Panc1 (cell line): ENCODE measurements at regions not wholly inside any gene's neighbourhood (a gene's known extent, or its start where the extent isn't known, plus 50 kb on each side); places are given as distances from the start of the nearest gene placed in this dataset.

Experiments used
- ATAC-seq: fragments of 200-7000 bp; cut with Tn5 transposase; 2 replicates; pipeline ENCODE4 v1.9.1; 2020; ENCODE audit warnings: mild to moderate bottlenecking, moderate library complexity
- BruUV-seq: library from RNA; stranded (reverse); fragments of 400-500 nt; replicated peaks from 2 replicates; lab custom pipeline; 2021; lab: Mats Ljungman, UMichigan
- CTCF ChIA-PET: fragments of 300-600 bp; sonication (Branson Sonifier 250); formaldehyde crosslinking; loops from one replicate; lab custom pipeline; 2022; ENCODE audit warnings: antibody characterized with exemption; lab: Charles Lee
- POLR2A ChIA-PET: fragments of 300-600 bp; sonication (Branson Sonifier 250); formaldehyde crosslinking; loops from one replicate; lab custom pipeline; 2022; ENCODE audit warnings: antibody characterized with exemption; lab: Charles Lee
- DNase-seq: peaks from one replicate; pipeline ENCODE4 v3.0.0-alpha.2; 2010; ENCODE audit warnings: low read depth, low spot score
- H3K27ac ChIP-seq: 2 replicates; pipeline ENCODE4 v1.5.1; 2011; ENCODE audit warnings: mild to moderate bottlenecking, low read length, inconsistent platforms
- H3K27me3 ChIP-seq: fragments of 200-500 bp; sonication (Bioruptor generic); 2 replicates; pipeline ENCODE4 v1.6.0; 2014; ENCODE audit warnings: low read length, inconsistent platforms; ENCODE audit not compliant: control insufficient read depth, insufficient read depth
- H3K36me3 ChIP-seq: fragments of 200-500 bp; sonication (Bioruptor generic); 2 replicates; pipeline ENCODE4 v1.5.1; 2014; ENCODE audit warnings: inconsistent platforms, mild to moderate bottlenecking, low read length, moderate library complexity; ENCODE audit not compliant: control insufficient read depth, insufficient read depth
- H3K4me1 ChIP-seq: 2 replicates; pipeline ENCODE4 v1.5.1; 2011; ENCODE audit warnings: inconsistent platforms, mild to moderate bottlenecking, low read length, moderate library complexity; ENCODE audit not compliant: control insufficient read depth, insufficient read depth
- H3K4me3 ChIP-seq, 2 experiments: 2 replicates each; pipeline ENCODE4 v1.5.1; 2011 to 2012; ENCODE audit warnings: low read depth in 2 of 2, low read length in 2 of 2, mild to moderate bottlenecking in 2 of 2, inconsistent platforms in 1 of 2, moderate library complexity in 1 of 2
- H3K9me3 ChIP-seq: fragments of 200-500 bp; sonication (Bioruptor generic); 2 replicates; pipeline ENCODE4 v1.5.1; 2014; ENCODE audit warnings: low read depth, mild to moderate bottlenecking, inconsistent platforms, low read length, moderate library complexity; ENCODE audit not compliant: control insufficient read depth, insufficient read depth
- POLR2AphosphoS5 ChIP-seq: IDR thresholded peaks from 2 replicates; pipeline ENCODE4 v1.6.1; 2012; ENCODE audit warnings: mild to moderate bottlenecking, low read depth, low read length, moderate library complexity
- SIN3A ChIP-seq: IDR thresholded peaks from 2 replicates; pipeline ENCODE4 v1.6.1; 2012; ENCODE audit warnings: low read depth, mild to moderate bottlenecking, low read length, moderate library complexity, borderline replicate concordance; ENCODE audit not compliant: insufficient read depth
- TCF7L2 ChIP-seq: IDR thresholded peaks from 2 replicates; pipeline ENCODE4 v1.6.1; 2011; ENCODE audit warnings: mild to moderate bottlenecking, low read depth, low read length, inconsistent platforms
- in situ Hi-C: cut with HindIII; loops from 2 replicates; pipeline ENCODE4 v1.10.0; 2016; ENCODE audit warnings: low sequenced_read_pairs, low pct_unique_long_range_greater_than_20kb
- intact Hi-C: fragments of 100-400 bp; cut with micrococcal nuclease; formaldehyde crosslinking; loops from one replicate; pipeline ENCODE4 v1.10.0; 2022; ENCODE audit not compliant: unreplicated experiment
- TF ChIP-seq, protein P1 (sequence below): fragments of 450-650 bp; IDR thresholded peaks from 2 replicates; pipeline ENCODE4 v1.5.1; 2017; ENCODE audit warnings: mild to moderate bottlenecking
- TF ChIP-seq, protein P2 (sequence below), 2 experiments: IDR thresholded peaks; 2 replicates each; pipeline ENCODE4 v1.6.1; 2011 to 2012; ENCODE audit warnings: low read depth in 2 of 2, control low read depth in 1 of 2, low read length in 1 of 2, mild to moderate bottlenecking in 1 of 2, moderate library complexity in 1 of 2; ENCODE audit not compliant: insufficient read depth in 1 of 2

DNA sequence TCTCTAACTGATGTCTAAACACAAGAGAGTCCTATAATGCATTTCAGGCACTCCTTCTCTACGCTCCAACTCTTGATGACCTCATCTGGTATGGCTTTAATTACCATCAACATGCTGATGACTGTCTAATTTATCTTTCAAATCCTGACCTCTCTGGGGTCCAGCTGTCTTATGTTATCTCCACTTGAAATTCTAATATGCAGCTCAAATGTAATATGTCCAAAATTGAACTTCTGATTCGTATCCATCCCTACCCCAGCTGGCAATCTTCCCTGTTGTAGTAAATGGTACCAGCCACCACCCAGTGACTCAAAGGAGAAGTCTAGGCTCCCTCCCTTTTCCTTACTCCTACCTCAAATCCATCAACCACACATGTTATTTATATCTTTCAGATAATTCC is 288.0 kb upstream of the SLC10A2 start:
- no peak for TF ChIP-seq SIN3A
- TF ChIP-seq, protein P1, sequence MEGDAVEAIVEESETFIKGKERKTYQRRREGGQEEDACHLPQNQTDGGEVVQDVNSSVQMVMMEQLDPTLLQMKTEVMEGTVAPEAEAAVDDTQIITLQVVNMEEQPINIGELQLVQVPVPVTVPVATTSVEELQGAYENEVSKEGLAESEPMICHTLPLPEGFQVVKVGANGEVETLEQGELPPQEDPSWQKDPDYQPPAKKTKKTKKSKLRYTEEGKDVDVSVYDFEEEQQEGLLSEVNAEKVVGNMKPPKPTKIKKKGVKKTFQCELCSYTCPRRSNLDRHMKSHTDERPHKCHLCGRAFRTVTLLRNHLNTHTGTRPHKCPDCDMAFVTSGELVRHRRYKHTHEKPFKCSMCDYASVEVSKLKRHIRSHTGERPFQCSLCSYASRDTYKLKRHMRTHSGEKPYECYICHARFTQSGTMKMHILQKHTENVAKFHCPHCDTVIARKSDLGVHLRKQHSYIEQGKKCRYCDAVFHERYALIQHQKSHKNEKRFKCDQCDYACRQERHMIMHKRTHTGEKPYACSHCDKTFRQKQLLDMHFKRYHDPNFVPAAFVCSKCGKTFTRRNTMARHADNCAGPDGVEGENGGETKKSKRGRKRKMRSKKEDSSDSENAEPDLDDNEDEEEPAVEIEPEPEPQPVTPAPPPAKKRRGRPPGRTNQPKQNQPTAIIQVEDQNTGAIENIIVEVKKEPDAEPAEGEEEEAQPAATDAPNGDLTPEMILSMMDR, result no peak
- TF ChIP-seq, protein P2, sequence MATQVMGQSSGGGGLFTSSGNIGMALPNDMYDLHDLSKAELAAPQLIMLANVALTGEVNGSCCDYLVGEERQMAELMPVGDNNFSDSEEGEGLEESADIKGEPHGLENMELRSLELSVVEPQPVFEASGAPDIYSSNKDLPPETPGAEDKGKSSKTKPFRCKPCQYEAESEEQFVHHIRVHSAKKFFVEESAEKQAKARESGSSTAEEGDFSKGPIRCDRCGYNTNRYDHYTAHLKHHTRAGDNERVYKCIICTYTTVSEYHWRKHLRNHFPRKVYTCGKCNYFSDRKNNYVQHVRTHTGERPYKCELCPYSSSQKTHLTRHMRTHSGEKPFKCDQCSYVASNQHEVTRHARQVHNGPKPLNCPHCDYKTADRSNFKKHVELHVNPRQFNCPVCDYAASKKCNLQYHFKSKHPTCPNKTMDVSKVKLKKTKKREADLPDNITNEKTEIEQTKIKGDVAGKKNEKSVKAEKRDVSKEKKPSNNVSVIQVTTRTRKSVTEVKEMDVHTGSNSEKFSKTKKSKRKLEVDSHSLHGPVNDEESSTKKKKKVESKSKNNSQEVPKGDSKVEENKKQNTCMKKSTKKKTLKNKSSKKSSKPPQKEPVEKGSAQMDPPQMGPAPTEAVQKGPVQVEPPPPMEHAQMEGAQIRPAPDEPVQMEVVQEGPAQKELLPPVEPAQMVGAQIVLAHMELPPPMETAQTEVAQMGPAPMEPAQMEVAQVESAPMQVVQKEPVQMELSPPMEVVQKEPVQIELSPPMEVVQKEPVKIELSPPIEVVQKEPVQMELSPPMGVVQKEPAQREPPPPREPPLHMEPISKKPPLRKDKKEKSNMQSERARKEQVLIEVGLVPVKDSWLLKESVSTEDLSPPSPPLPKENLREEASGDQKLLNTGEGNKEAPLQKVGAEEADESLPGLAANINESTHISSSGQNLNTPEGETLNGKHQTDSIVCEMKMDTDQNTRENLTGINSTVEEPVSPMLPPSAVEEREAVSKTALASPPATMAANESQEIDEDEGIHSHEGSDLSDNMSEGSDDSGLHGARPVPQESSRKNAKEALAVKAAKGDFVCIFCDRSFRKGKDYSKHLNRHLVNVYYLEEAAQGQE (IDR thresholded peaks at IDR 0.05; ENCODE audit: insufficient read depth in 1 of 2, low read depth in 2 of 2, low read length in 1 of 2), result no peak
- no peak for TF ChIP-seq TCF7L2
- TF ChIP-seq POLR2AphosphoS5, result no peak
- no peaks in the 10 kb centered on the region for H3K9me3 ChIP-seq
- BruUV-seq, result no TSS peak
- ChIA-PET CTCF (no interaction called here), POLR2A (no interaction called here)
- H3K4me3 ChIP-seq, result no peak overlapping the region
- H3K27me3 ChIP-seq, result no peaks in the 10 kb centered on the region
- in situ Hi-C loops (no loop called here), intact Hi-C loops (no loop called here)
- no peak overlapping the region for H3K27ac ChIP-seq
- DNase-seq (no peak), ATAC-seq (no peak)
- no peaks in the 10 kb centered on the region for H3K36me3 ChIP-seq
- H3K4me1 ChIP-seq, result no peaks in the 10 kb centered on the region

DNA sequence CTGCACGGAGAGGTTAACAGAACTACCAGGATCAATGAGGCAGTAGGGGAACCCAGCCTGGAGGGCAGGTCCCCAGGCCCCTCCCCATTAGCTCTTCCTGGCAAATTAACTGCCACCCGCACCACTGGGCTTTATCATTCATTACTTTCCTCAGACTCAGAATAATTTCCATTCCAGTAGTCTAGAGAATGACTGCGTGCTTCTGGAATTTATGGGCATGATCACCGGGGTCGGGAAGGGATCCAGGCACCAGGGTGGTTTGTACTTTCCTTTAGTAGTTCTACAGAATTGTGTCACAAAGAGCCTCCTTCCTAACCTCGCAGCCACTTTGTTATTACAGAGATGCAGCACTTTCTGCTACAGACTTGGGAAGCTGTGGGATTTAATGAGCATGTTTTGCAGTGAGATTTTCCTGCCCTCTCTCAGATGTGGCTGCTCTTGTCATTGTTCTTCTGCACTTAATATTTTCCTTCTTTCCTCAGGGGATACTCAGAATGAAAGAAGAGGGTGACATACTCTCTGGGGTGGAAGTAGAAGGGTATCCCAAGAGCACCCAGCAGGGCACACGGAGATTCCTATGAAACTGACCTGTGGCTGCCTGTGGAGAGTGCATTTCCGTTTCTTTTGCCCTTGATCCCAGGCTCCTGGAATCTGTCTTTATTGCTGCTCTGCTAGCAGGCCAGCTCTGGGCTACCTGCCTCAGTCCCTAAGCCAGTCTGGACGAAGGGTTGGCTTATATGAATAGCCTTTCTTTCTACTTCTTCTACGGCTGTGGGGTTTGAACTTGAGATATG is 285.0 kb upstream of the SLC10A2 start:
- no peaks in the 10 kb centered on the region for H3K36me3 ChIP-seq
- no peak for ATAC-seq
- no peak overlapping the region for H3K27ac ChIP-seq
- POLR2A ChIA-PET, result no interaction called here
- H3K4me3 ChIP-seq, result no peak overlapping the region
- BruUV-seq, result no TSS peak
- TF ChIP-seq POLR2AphosphoS5 (no peak), TCF7L2 (no peak), SIN3A (no peak)
- TF ChIP-seq, protein P1, result no peak
- TF ChIP-seq, protein P2 (IDR thresholded peaks at IDR 0.05; ENCODE audit: insufficient read depth in 1 of 2, low read depth in 2 of 2, low read length in 1 of 2), result no peak
- no peaks in the 10 kb centered on the region for H3K4me1 ChIP-seq
- intact Hi-C loops, result no loop called here
- H3K9me3 ChIP-seq, result no peaks in the 10 kb centered on the region
- CTCF ChIA-PET, result no interaction called here
- in situ Hi-C loops, result no loop called here
- no peak for DNase-seq
- H3K27me3 ChIP-seq, result no peaks in the 10 kb centered on the region
